Stomach (tissue), 4 donors: ENCODE measurements at regions not wholly inside any gene's neighbourhood (a gene's known extent, or its start where the extent isn't known, plus 50 kb on each side); places are given as distances from the start of the nearest gene placed in this dataset.

Experiments used
- CTCF ChIP-seq, 7 experiments: fragments of 450-650 bp in 4 of 7; fragments of 200-600 bp in 3 of 7; sonication (generic) in 3 of 7; IDR thresholded peaks; one replicate each; pipeline ENCODE4 v1.5.1; 2016 to 2019; ENCODE audit warnings: antibody characterized with exemption in 7 of 7, control low read depth in 2 of 7, mild to moderate bottlenecking in 1 of 7
- EP300 ChIP-seq: sonication (generic); formaldehyde crosslinking; IDR thresholded peaks from one replicate; pipeline ENCODE4 v1.6.1; 2017; ENCODE audit warnings: antibody characterized with exemption
- POLR2A ChIP-seq, 4 donors: fragments of 450-650 bp; IDR thresholded peaks; one replicate each; pipeline ENCODE4 v1.6.1; 2016; ENCODE audit warnings: antibody characterized with exemption in 4 of 4, control low read depth in 2 of 4, mild to moderate bottlenecking in 1 of 4, moderate library complexity in 1 of 4
- POLR2AphosphoS5 ChIP-seq, 3 donors: sonication (generic); formaldehyde crosslinking; IDR thresholded peaks; one replicate each; pipeline ENCODE4 v1.6.1; 2016; ENCODE audit warnings: antibody characterized with exemption in 3 of 3

DNA sequence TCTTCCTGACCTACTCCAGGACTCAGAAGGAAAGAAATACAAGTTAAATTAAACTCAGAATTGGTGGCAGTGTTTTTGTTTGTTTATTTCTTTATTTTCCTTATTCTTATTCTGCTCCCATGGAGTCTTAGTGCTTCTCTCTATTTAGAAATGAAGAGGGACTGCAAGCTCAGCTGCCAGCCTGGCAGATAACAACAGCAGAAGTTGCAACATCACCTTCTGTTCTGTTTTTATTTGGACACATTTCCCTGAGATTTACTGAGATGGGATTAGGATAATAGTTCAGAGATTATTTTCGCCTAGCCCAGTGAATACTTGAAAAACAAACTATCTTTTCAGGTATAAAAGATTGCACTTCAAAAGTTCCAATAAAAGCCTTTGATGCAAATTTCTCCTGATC lies 70.4 kb upstream of the DTNA start:
- TF ChIP-seq POLR2A (IDR thresholded peaks at IDR 0.05): no peak
- TF ChIP-seq CTCF (IDR thresholded peaks at IDR 0.05): no peak
- TF ChIP-seq POLR2AphosphoS5 (IDR thresholded peaks at IDR 0.05): no peak
- TF ChIP-seq EP300: no peak
